EL (cell line): ENCODE measurements at regions not wholly inside any gene's neighbourhood (a gene's known extent, or its start where the extent isn't known, plus 50 kb on each side); places are given as distances from the start of the nearest gene placed in this dataset.
A peak's percentile ranks its signal among the peaks of the same experiment; 100 is the strongest.
"Not testable (repeated sequence)": the region's sequence is repeated elsewhere in the genome, so short reads cannot be mapped to it uniquely, and the experiment has no call there.

ENCODE experiments used
- DNase-seq: peaks from one replicate; pipeline ENCODE4 v3.0.0-alpha.2; 2016

- DNase-seq, result no peak
Measured at GRCh38 chr15:96181217-96181616, 149.3 kb upstream of the NR2F2 start.

GRCh38 chr15:96181873-96182301 is 148.6 kb upstream of the NR2F2 start:
- DNase-seq, result peak; percentile 47

GRCh38 chr15:96182736-96183513 is 147.6 kb upstream of the NR2F2 start:
- no peak for DNase-seq

GRCh38 chr15:96183514-96183850 is 147.0 kb upstream of the NR2F2 start:
- no peak for DNase-seq

GRCh38 chr15:96183867-96184266 is 146.6 kb upstream of the NR2F2 start:
- no peak for DNase-seq

- DNase-seq, result no peak
Measured at GRCh38 chr15:96184297-96184696, 146.2 kb upstream of the NR2F2 start.

- no peak for DNase-seq
Measured at GRCh38 chr15:96186105-96186504, 144.4 kb upstream of the NR2F2 start.

GRCh38 chr15:96187341-96188305 is 142.9 kb upstream of the NR2F2 start:
- DNase-seq, result no peak

- DNase-seq, result no peak
Measured at GRCh38 chr15:96197721-96198120, 132.8 kb upstream of the NR2F2 start.

GRCh38 chr15:96199111-96199510 is 131.4 kb upstream of the NR2F2 start:
- DNase-seq, result no peak

- DNase-seq, result no peak
Measured at GRCh38 chr15:96200357-96200967, 130.0 kb upstream of the NR2F2 start.

- DNase-seq, result no peak
Measured at GRCh38 chr15:96201696-96202095, 128.8 kb upstream of the NR2F2 start.

- DNase-seq, result not testable (repeated sequence)
Measured at GRCh38 chr15:96205588-96205987, 124.9 kb upstream of the NR2F2 start.

GRCh38 chr15:96207377-96208006 is 123.0 kb upstream of the NR2F2 start:
- DNase-seq, result no peak

- no peak for DNase-seq
Measured at GRCh38 chr15:96209285-96209735, 121.2 kb upstream of the NR2F2 start.

- DNase-seq, result no peak
Measured at GRCh38 chr15:96213045-96213444, 117.5 kb upstream of the NR2F2 start.

GRCh38 chr15:96213896-96214295 is 116.6 kb upstream of the NR2F2 start:
- no peak for DNase-seq

- DNase-seq, result not testable (repeated sequence)
Measured at GRCh38 chr15:96216481-96216880, 114.0 kb upstream of the NR2F2 start.

GRCh38 chr15:96217983-96218382 is 112.5 kb upstream of the NR2F2 start:
- no peak for DNase-seq

- no peak for DNase-seq
Measured at GRCh38 chr15:96218623-96219455, 111.7 kb upstream of the NR2F2 start.

- DNase-seq, result no peak
Measured at GRCh38 chr15:96219681-96220080, 110.8 kb upstream of the NR2F2 start.

- DNase-seq, result no peak
Measured at GRCh38 chr15:96220657-96221056, 109.8 kb upstream of the NR2F2 start.
